ENCODE measurements at regions not wholly inside any gene's neighbourhood (a gene's known extent, or its start where the extent isn't known, plus 50 kb on each side); places are given as distances from the start of the nearest gene placed in this dataset.
"Not testable (repeated sequence)": the region's sequence is repeated elsewhere in the genome, so short reads cannot be mapped to it uniquely, and the experiment has no call there.

GRCh38 chr15:22665711-22666110, 120.7 kb upstream of the NIPA1 start:
- DNase-seq (ENCODE audit: low read depth in 2 of 2): not testable (repeated sequence)

- not testable (repeated sequence) for DNase-seq (ENCODE audit: low read depth in 2 of 2)
Measured at GRCh38 chr15:22684786-22685185, 101.7 kb upstream of the NIPA1 start.

- DNase-seq (ENCODE audit: low read depth in 2 of 2): not testable (repeated sequence)
Measured at GRCh38 chr15:22699881-22700280, 86.6 kb upstream of the NIPA1 start.

- not testable (repeated sequence) for DNase-seq (ENCODE audit: low read depth in 2 of 2)
Measured at GRCh38 chr15:22710831-22711341, 75.6 kb upstream of the NIPA1 start.

- not testable (repeated sequence) for DNase-seq (ENCODE audit: low read depth in 2 of 2)
Measured at GRCh38 chr15:22713933-22714332, 72.5 kb upstream of the NIPA1 start.

- DNase-seq (ENCODE audit: low read depth in 2 of 2): not testable (repeated sequence)
Measured at GRCh38 chr15:22714358-22715132, 71.9 kb upstream of the NIPA1 start.

- DNase-seq (ENCODE audit: low read depth in 2 of 2): not testable (repeated sequence)
Measured at GRCh38 chr15:22715133-22715845, 71.2 kb upstream of the NIPA1 start.

GRCh38 chr15:22719980-22720379, 66.5 kb upstream of the NIPA1 start:
- not testable (repeated sequence) for DNase-seq (ENCODE audit: low read depth in 2 of 2)

- not testable (repeated sequence) for DNase-seq (ENCODE audit: low read depth in 2 of 2)
Measured at GRCh38 chr15:22726104-22726503, 60.3 kb upstream of the NIPA1 start.

GRCh38 chr15:22735067-22735466, 51.4 kb upstream of the NIPA1 start:
- not testable (repeated sequence) for DNase-seq (ENCODE audit: low read depth in 2 of 2)

- no peak for DNase-seq (ENCODE audit: low read depth in 2 of 2)
Measured at GRCh38 chr15:22735781-22736180, 50.7 kb upstream of the NIPA1 start.

GRCh38 chr15:22736200-22736599, 50.2 kb upstream of the NIPA1 start:
- not testable (repeated sequence) for DNase-seq (ENCODE audit: low read depth in 2 of 2)
